ENCODE measurements at regions not wholly inside any gene's neighbourhood (a gene's known extent, or its start where the extent isn't known, plus 50 kb on each side); places are given as distances from the start of the nearest gene placed in this dataset.

DNA sequence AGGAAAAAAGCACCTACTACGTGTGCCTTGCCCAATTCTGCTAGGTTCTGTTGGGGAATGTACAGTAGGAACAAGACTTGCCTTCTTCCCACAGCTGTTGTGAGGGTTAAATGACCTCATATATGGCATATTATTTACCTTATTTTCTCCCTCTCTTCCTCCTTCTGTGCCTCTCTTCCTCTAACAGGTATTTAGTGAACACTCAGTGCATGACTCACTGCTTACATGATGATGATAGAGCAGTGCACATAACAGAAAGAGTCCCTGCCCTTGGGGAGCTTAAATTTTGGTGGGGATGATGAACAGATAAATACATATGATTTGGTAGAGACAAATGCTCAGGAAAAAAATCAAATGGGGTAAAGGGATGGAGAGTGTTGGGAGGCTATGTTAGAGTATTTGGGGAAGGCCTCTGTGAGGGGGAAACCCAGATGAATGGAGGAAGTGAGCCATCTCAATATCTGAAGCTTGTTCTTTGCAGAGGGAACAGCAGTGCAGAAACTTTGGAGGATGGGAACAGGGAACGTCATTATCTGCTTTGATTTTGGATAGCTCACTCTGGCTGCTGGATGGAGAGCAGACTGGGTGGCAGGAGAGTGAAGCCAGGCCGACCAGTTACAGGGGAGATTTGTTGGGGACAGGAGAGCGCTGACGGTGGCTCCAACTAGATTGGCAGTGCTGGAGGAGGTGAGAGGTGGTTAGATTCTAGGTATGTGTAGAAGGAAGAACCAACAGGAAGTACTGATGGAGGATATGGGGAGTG lies 95.5 kb upstream of the TENM4 start:
- TF ChIP-seq CTCF (IDR thresholded peaks at IDR 0.05; ENCODE audit: low read depth, low read length): no peak
- H3K36me3 ChIP-seq: no peaks in the 10 kb centered on the region
- no peaks in the 10 kb centered on the region for H3K9me3 ChIP-seq (ENCODE audit: low read depth)

GRCh38 chr11:79535606-79536005 lies 94.8 kb upstream of the TENM4 start:
- H3K36me3 ChIP-seq: no peaks in the 10 kb centered on the region

More for the DNA sequence above, 95.5 kb upstream of the TENM4 start:
- no peaks in the 10 kb centered on the region for H3K4me1 ChIP-seq (ENCODE audit: low read depth)
- no peaks in the 10 kb centered on the region for H3K27me3 ChIP-seq
- H3K27ac ChIP-seq: no peak overlapping the region
- DNase-seq (ENCODE audit: low read depth in 1 of 2, low spot score in 1 of 2): no peak
- no peak overlapping the region for H3K4me3 ChIP-seq

DNA sequence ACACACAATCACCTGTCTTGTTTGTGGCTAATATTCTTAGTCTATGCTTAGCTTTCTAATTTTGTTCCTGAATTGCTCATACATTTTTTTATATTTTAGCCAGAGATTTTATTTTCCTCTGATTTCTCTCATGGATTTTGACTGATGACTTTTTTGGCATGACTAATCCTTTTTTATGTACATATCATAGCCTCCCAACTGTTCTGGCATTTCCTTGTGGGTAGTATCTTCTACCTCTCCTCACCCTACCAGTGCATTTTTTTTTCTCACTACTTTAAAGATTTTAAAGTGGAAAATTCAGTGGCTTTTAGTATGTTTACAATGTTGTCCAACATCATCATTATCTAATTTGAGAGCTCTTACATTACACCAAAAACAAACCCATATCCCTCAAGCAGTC lies 84.4 kb upstream of the TENM4 start:
- no peak for DNase-seq (ENCODE audit: low read depth in 1 of 2, low spot score in 1 of 2)
- no peaks in the 10 kb centered on the region for H3K9me3 ChIP-seq (ENCODE audit: low read depth)
- no peaks in the 10 kb centered on the region for H3K36me3 ChIP-seq
- H3K27ac ChIP-seq: no peak overlapping the region
- no peaks in the 10 kb centered on the region for H3K27me3 ChIP-seq
- H3K4me1 ChIP-seq (ENCODE audit: low read depth): no peaks in the 10 kb centered on the region
- no peak overlapping the region for H3K4me3 ChIP-seq
- TF ChIP-seq CTCF (IDR thresholded peaks at IDR 0.05; ENCODE audit: low read depth, low read length): no peak

More at GRCh38 chr11:79535606-79536005, 94.8 kb upstream of the TENM4 start:
- Histone ChIP-seq H3K9me3 (ENCODE audit: low read depth) (no peaks in the 10 kb centered on the region), H3K27me3 (no peaks in the 10 kb centered on the region), H3K4me3 (no peak overlapping the region), H3K4me1 (ENCODE audit: low read depth) (no peaks in the 10 kb centered on the region), H3K27ac (no peak overlapping the region)
- TF ChIP-seq CTCF (IDR thresholded peaks at IDR 0.05; ENCODE audit: low read depth, low read length): no peak
- DNase-seq (ENCODE audit: low read depth in 1 of 2, low spot score in 1 of 2): no peak

DNA sequence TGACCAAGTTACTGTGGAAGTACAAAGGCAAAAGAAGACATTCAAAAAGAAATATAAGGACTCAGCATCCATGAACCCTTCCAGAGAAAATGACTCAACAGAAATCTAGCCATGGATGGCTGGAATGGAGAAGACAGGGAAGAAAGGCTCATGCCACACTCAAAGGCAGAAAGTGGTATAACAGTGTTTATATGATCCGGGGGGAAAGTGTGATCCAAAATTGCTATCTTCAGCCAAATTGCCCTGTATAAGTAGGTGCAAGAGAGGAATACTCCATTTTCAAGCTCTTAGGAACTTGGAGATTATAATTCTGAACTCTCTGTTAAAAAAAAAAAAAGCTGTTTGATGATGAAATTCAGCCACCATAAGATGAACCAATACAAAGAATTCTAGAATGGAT lies 81.8 kb upstream of the TENM4 start:
- H3K27ac ChIP-seq: no peak overlapping the region
- no peaks in the 10 kb centered on the region for H3K9me3 ChIP-seq (ENCODE audit: low read depth)
- no peak for TF ChIP-seq CTCF (IDR thresholded peaks at IDR 0.05; ENCODE audit: low read depth, low read length)
- DNase-seq (ENCODE audit: low read depth in 1 of 2, low spot score in 1 of 2): no peak
- no peaks in the 10 kb centered on the region for H3K27me3 ChIP-seq
- no peaks in the 10 kb centered on the region for H3K36me3 ChIP-seq
- no peaks in the 10 kb centered on the region for H3K4me1 ChIP-seq (ENCODE audit: low read depth)
- H3K4me3 ChIP-seq: no peak overlapping the region

DNA sequence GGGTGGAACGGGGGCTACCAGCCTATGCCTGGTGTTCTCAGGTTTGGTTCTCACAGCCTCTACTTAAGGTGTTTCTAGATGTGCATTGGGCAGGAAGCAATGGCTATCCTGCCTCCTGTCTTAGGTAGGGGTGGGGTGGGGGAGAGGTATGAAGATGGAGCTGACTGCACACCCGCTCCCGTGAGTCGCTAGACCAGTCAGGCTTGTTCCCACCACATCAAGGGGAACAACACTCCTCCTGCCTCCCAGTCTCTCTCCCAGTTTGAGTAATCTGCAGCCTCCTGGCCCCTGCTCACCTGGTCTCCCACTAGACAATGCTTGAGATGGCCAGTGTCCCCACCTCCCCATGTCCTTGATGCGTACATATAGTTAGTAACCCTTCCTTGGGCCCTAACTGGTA lies 79.3 kb upstream of the TENM4 start:
- Histone ChIP-seq H3K27ac (no peak overlapping the region), H3K36me3 (no peaks in the 10 kb centered on the region), H3K4me3 (no peak overlapping the region), H3K27me3 (no peaks in the 10 kb centered on the region), H3K9me3 (ENCODE audit: low read depth) (no peaks in the 10 kb centered on the region), H3K4me1 (ENCODE audit: low read depth) (no peaks in the 10 kb centered on the region)
- DNase-seq (ENCODE audit: low read depth in 1 of 2, low spot score in 1 of 2): no peak
- no peak for TF ChIP-seq CTCF (IDR thresholded peaks at IDR 0.05; ENCODE audit: low read depth, low read length)
